SK-N-SH treated with all-trans-retinoic acid at 6 μM for 48 hours (cell line): ENCODE measurements at regions not wholly inside any gene's neighbourhood (a gene's known extent, or its start where the extent isn't known, plus 50 kb on each side); places are given as distances from the start of the nearest gene placed in this dataset.

Experiments used
- ATAC-seq: fragments of 200-7000 bp; cut with Tn5 transposase; 3 replicates; pipeline ENCODE4 v1.9.1; 2020; ENCODE audit warnings: mild to moderate bottlenecking, moderate library complexity
- ARNTL ChIP-seq: fragments of 450-650 bp; formaldehyde crosslinking; IDR thresholded peaks from 2 replicates; pipeline ENCODE4 v1.5.0; 2020; ENCODE audit warnings: low read depth, mild to moderate bottlenecking, moderate library complexity, borderline replicate concordance
- BACH2 ChIP-seq: fragments of 250-450 bp; sonication (Bioruptor Pico); IDR thresholded peaks from 2 replicates; pipeline ENCODE4 v1.9.0; 2021; ENCODE audit warnings: mild to moderate bottlenecking, borderline replicate concordance
- CREB5 ChIP-seq: fragments of 250-450 bp; sonication (Bioruptor Pico); IDR thresholded peaks from 2 replicates; pipeline ENCODE4 v1.5.1; 2020; ENCODE audit warnings: low read depth, mild to moderate bottlenecking, moderate library complexity
- CSDC2 ChIP-seq: fragments of 250-450 bp; sonication (Bioruptor Pico); IDR thresholded peaks from 2 replicates; pipeline ENCODE4 v1.5.0; 2020; ENCODE audit warnings: mild to moderate bottlenecking, moderate library complexity
- CSRNP3 ChIP-seq: fragments of 250-450 bp; sonication (Bioruptor Pico); IDR thresholded peaks from 2 replicates; pipeline ENCODE4 v1.5.1; 2021; ENCODE audit warnings: mild to moderate bottlenecking, moderate library complexity
- ESRRG ChIP-seq: fragments of 250-450 bp; sonication (Bioruptor Pico); IDR thresholded peaks from 2 replicates; pipeline ENCODE4 v1.6.1; 2021; ENCODE audit warnings: mild to moderate bottlenecking
- GLIS3 ChIP-seq: fragments of 250-450 bp; sonication (Bioruptor Pico); IDR thresholded peaks from 2 replicates; pipeline ENCODE4 v1.5.0; 2020; ENCODE audit warnings: mild to moderate bottlenecking, moderate library complexity
- ISL1 ChIP-seq: fragments of 250-450 bp; sonication (Bioruptor Pico); IDR thresholded peaks from 2 replicates; pipeline ENCODE4 v2.1.2; 2022; ENCODE audit warnings: mild to moderate bottlenecking, moderate library complexity
- OSR1 ChIP-seq: fragments of 250-450 bp; sonication (Bioruptor Pico); IDR thresholded peaks from 2 replicates; pipeline ENCODE4 v1.8.0; 2022; ENCODE audit warnings: moderate library complexity, mild to moderate bottlenecking, inconsistent platforms
- PPARA ChIP-seq: fragments of 250-450 bp; sonication (Bioruptor Pico); IDR thresholded peaks from 2 replicates; pipeline ENCODE4 v1.5.0; 2020; ENCODE audit warnings: mild to moderate bottlenecking, borderline replicate concordance
- RARB ChIP-seq: fragments of 250-450 bp; sonication (Bioruptor Pico); IDR thresholded peaks from 2 replicates; pipeline ENCODE4 v1.8.0; 2021; ENCODE audit warnings: mild to moderate bottlenecking, moderate library complexity
- SNAI2 ChIP-seq: fragments of 250-450 bp; sonication (Bioruptor Pico); IDR thresholded peaks from 2 replicates; pipeline ENCODE4 v1.5.0; 2020; ENCODE audit warnings: mild to moderate bottlenecking, moderate library complexity
- TCF4 ChIP-seq: fragments of 250-450 bp; sonication (Bioruptor Pico); IDR thresholded peaks from 2 replicates; pipeline ENCODE4 v1.8.0; 2021; ENCODE audit warnings: mild to moderate bottlenecking, moderate library complexity, borderline replicate concordance
- TOX ChIP-seq: fragments of 250-450 bp; sonication (Bioruptor Pico); IDR thresholded peaks from 2 replicates; pipeline ENCODE4 v1.8.0; 2021; ENCODE audit warnings: mild to moderate bottlenecking, moderate library complexity, borderline replicate concordance
- TSHZ2 ChIP-seq: fragments of 250-450 bp; sonication (Bioruptor Pico); IDR thresholded peaks from 2 replicates; pipeline ENCODE4 v1.5.0; 2020; ENCODE audit warnings: mild to moderate bottlenecking, moderate library complexity
- ZC3H10 ChIP-seq: fragments of 250-450 bp; sonication (Bioruptor Pico); IDR thresholded peaks from 2 replicates; pipeline ENCODE4 v1.5.1; 2021; ENCODE audit warnings: mild to moderate bottlenecking, moderate library complexity
- ZFP3 ChIP-seq: fragments of 250-450 bp; sonication (Bioruptor Pico); IDR thresholded peaks from 2 replicates; pipeline ENCODE4 v1.5.0; 2020; ENCODE audit warnings: mild to moderate bottlenecking, moderate library complexity
- ZFP30 ChIP-seq: fragments of 450-650 bp; formaldehyde crosslinking; IDR thresholded peaks from 2 replicates; pipeline ENCODE4 v1.5.0; 2022; ENCODE audit warnings: mild to moderate bottlenecking, moderate library complexity
- ZNF565 ChIP-seq: fragments of 450-650 bp; formaldehyde crosslinking; conservative IDR thresholded peaks from 2 replicates; pipeline ENCODE4 v1.5.0; 2020; ENCODE audit warnings: low read depth, mild to moderate bottlenecking, moderate library complexity
- ZNF70 ChIP-seq: fragments of 450-650 bp; formaldehyde crosslinking; IDR thresholded peaks from 2 replicates; pipeline ENCODE4 v1.5.0; 2020; ENCODE audit warnings: mild to moderate bottlenecking, moderate library complexity
- ZNF8 ChIP-seq: fragments of 450-650 bp; formaldehyde crosslinking; IDR thresholded peaks from 2 replicates; pipeline ENCODE4 v1.5.0; 2020; ENCODE audit warnings: mild to moderate bottlenecking, moderate library complexity
- TF ChIP-seq, protein P1 (sequence below): fragments of 250-450 bp; sonication (Bioruptor Pico); IDR thresholded peaks from 2 replicates; pipeline ENCODE4 v1.8.0; 2020; ENCODE audit warnings: mild to moderate bottlenecking, moderate library complexity, borderline replicate concordance

DNA sequence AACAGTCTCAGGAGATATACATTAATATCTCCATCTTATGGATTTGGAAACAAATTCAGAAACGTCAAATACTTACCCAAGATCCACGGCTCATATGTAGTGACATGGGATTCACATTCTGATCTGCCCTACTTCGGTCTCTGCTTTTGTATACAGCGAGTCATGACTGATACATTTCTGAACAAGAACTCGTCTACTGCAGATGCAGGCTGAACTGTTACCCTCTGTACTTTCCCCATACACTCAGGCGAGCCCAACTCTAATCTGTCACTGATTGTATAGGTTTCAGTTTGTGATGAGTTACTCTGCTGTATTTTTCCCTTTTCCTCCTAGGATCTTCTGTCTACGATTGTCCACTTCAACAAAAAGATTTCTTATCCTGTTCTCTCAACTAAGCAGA lies 441.6 kb downstream of the CCDC91 start:
- no peak for TF ChIP-seq ZNF565
- TF ChIP-seq ZNF70: no peak
- TF ChIP-seq TOX (CRISPR knock-in tag): no peak
- TF ChIP-seq TSHZ2 (CRISPR knock-in tag): no peak
- TF ChIP-seq OSR1 (CRISPR knock-in tag): no peak
- TF ChIP-seq ARNTL: no peak
- ATAC-seq: no peak

- TF ChIP-seq RARB: no peak
- TF ChIP-seq GLIS3 (CRISPR knock-in tag): no peak
- ATAC-seq: no peak
Observed at GRCh38 chr12:28640519-28640918, 450.3 kb downstream of the CCDC91 start.

- ATAC-seq: no peak
- TF ChIP-seq ARNTL (no peak), OSR1 (CRISPR knock-in tag) (no peak), CSRNP3 (CRISPR knock-in tag) (no peak), ISL1 (CRISPR knock-in tag) (no peak), CREB5 (no peak), TSHZ2 (CRISPR knock-in tag) (no peak), CSDC2 (CRISPR knock-in tag) (no peak), GLIS3 (CRISPR knock-in tag) (no peak)
- TF ChIP-seq, all 23 proteins: peak for 0
Observed at GRCh38 chr12:28645436-28645835, 455.2 kb downstream of the CCDC91 start.

DNA sequence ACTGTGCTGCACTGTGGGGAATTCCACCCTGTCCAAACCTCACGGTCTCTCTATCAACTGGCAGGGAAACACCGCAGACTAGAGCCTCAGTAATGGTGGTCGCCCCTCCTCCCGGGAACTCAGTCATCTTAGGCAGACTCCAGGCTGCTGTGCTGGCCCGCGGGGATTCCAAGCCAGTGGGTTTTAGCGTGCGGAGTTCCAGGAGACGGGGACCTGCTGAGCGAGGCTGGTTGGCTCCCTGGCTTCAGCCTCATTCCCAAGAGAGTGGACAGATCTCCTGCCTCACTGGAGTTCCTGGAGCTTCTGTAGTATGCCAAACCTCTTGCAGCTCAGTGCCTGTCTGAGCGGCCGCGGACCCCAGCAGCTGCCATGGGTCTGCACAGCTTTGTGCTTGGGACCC lies 455.6 kb downstream of the CCDC91 start:
- no peak for ATAC-seq
- TF ChIP-seq SNAI2 (CRISPR knock-in tag) (no peak), OSR1 (CRISPR knock-in tag) (no peak), TSHZ2 (CRISPR knock-in tag) (no peak), ZFP3 (no peak), TCF4 (CRISPR knock-in tag) (no peak), ZNF565 (no peak), ZNF70 (no peak), CREB5 (no peak), ISL1 (CRISPR knock-in tag) (no peak), ZNF8 (CRISPR knock-in tag) (no peak), ESRRG (CRISPR knock-in tag) (no peak), ZC3H10 (CRISPR knock-in tag) (no peak), PPARA (no peak), ZFP30 (CRISPR knock-in tag) (no peak), BACH2 (no peak), CSDC2 (CRISPR knock-in tag) (no peak)
- TF ChIP-seq, protein P1, sequence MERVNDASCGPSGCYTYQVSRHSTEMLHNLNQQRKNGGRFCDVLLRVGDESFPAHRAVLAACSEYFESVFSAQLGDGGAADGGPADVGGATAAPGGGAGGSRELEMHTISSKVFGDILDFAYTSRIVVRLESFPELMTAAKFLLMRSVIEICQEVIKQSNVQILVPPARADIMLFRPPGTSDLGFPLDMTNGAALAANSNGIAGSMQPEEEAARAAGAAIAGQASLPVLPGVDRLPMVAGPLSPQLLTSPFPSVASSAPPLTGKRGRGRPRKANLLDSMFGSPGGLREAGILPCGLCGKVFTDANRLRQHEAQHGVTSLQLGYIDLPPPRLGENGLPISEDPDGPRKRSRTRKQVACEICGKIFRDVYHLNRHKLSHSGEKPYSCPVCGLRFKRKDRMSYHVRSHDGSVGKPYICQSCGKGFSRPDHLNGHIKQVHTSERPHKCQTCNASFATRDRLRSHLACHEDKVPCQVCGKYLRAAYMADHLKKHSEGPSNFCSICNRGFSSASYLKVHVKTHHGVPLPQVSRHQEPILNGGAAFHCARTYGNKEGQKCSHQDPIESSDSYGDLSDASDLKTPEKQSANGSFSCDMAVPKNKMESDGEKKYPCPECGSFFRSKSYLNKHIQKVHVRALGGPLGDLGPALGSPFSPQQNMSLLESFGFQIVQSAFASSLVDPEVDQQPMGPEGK (CRISPR knock-in tag): no peak
